GM12878 (cell line): ENCODE measurements at regions not wholly inside any gene's neighbourhood (a gene's known extent, or its start where the extent isn't known, plus 50 kb on each side); places are given as distances from the start of the nearest gene placed in this dataset.

ENCODE experiments used
- ATAC-seq: fragments of 200-7000 bp; cut with Tn5 transposase; 3 replicates; pipeline ENCODE4 v1.9.1; 2020; ENCODE audit warnings: mild to moderate bottlenecking, moderate library complexity
- BruUV-seq: library from RNA; stranded (reverse); fragments of 400-500 nt; replicated peaks from 2 replicates; lab custom pipeline; 2021; lab: Mats Ljungman, UMichigan
- CTCF ChIA-PET: fragments of 300-600 bp; sonication (Branson Sonifier 250); formaldehyde crosslinking; extraction: SDS; loops from one replicate; lab custom pipeline; 2021; ENCODE audit warnings: inconsistent platforms; lab: Yijun Ruan, JAX
- POLR2A ChIA-PET: fragments of 350-600 bp; formaldehyde crosslinking; extraction: SDS; loops from one replicate; lab custom pipeline; 2021; ENCODE audit warnings: inconsistent platforms; lab: Charles Lee
- RAD21 ChIA-PET: fragments of 300-600 bp; sonication (Branson Sonifier 250); formaldehyde crosslinking; loops from one replicate; lab custom pipeline; 2023; ENCODE audit warnings: antibody characterized with exemption; ENCODE audit not compliant: unreplicated experiment; lab: Charles Lee
- SMC1A ChIA-PET: fragments of 300-600 bp; sonication (Branson Sonifier 250); formaldehyde crosslinking; loops from one replicate; lab custom pipeline; 2023; ENCODE audit not compliant: unreplicated experiment, uncharacterized antibody; lab: Charles Lee
- DNase-seq: peaks from one replicate; pipeline ENCODE4 v3.0.0-alpha.2; 2011; ENCODE audit warnings: low read depth, low spot score
- FAIRE-seq: peaks from 3 replicates; lab custom pipeline; 2011; peaks lifted over from hg19 to GRCh38; lab: Jason Lieb, UNC
- H2AFZ ChIP-seq: 2 replicates; pipeline ENCODE4 v1.6.0; 2011; ENCODE audit warnings: low read depth, low read length, control low read depth; ENCODE audit not compliant: control insufficient read depth
- H3K27ac ChIP-seq: 2 replicates; pipeline ENCODE4 v1.5.1; 2011; ENCODE audit warnings: control low read depth; ENCODE audit not compliant: control insufficient read depth, insufficient read depth
- H3K27me3 ChIP-seq, 2 experiments: replicated peaks in 1 of 2; 2 replicates each; pipeline versions ENCODE4 v1.6.0 to v1.6.1; 2011; ENCODE audit warnings: low read length in 1 of 2; ENCODE audit not compliant: control insufficient read depth in 2 of 2, insufficient read depth in 2 of 2
- H3K36me3 ChIP-seq, 2 experiments: 2 replicates each; pipeline ENCODE4 v1.5.1; 2011; ENCODE audit warnings: low read length in 1 of 2; ENCODE audit not compliant: control insufficient read depth in 2 of 2, insufficient read depth in 2 of 2
- H3K4me1 ChIP-seq: 2 replicates; pipeline ENCODE4 v1.6.1; 2011; ENCODE audit warnings: mild to moderate bottlenecking, low read length, moderate library complexity, mixed read lengths; ENCODE audit not compliant: control insufficient read depth, insufficient read depth
- H3K4me2 ChIP-seq: 2 replicates; pipeline ENCODE4 v1.6.0; 2011; ENCODE audit warnings: control low read depth; ENCODE audit not compliant: control insufficient read depth, insufficient read depth
- H3K4me3 ChIP-seq: fragments of 200-600 bp; sonication (generic); 2 replicates; pipeline ENCODE4 v1.5.1; 2016
- H3K79me2 ChIP-seq: 2 replicates; pipeline ENCODE4 v1.6.0; 2011; ENCODE audit warnings: low read length; ENCODE audit not compliant: control insufficient read depth, insufficient read depth
- H3K9ac ChIP-seq: 2 replicates; pipeline ENCODE4 v1.8.0; 2011; ENCODE audit warnings: low read length, control low read depth, mixed read lengths; ENCODE audit not compliant: control insufficient read depth, insufficient read depth
- H3K9me3 ChIP-seq: replicated peaks from 3 replicates; pipeline ENCODE4 v1.5.1; 2011; ENCODE audit warnings: mild to moderate bottlenecking, low read length; ENCODE audit not compliant: control insufficient read depth, insufficient read depth
- H4K20me1 ChIP-seq: 2 replicates; pipeline ENCODE4 v1.6.0; 2011; ENCODE audit not compliant: control insufficient read depth, insufficient read depth
- BCL11A ChIP-seq: IDR thresholded peaks from 2 replicates; pipeline ENCODE4 v1.6.1; 2011; ENCODE audit warnings: low read depth, low read length
- CHD1 ChIP-seq: IDR thresholded peaks from 2 replicates; pipeline ENCODE4 v1.6.1; 2012; ENCODE audit warnings: low read depth, low read length, improper control_type of control experiment
- ETV6 ChIP-seq, 2 experiments: fragments of 450-650 bp in 1 of 2; IDR thresholded peaks in 1 of 2; conservative IDR thresholded peaks in 1 of 2; 2 replicates each; pipeline ENCODE4 v1.6.1; 2014; ENCODE audit warnings: antibody characterized with exemption in 1 of 2, borderline replicate concordance in 1 of 2, low read depth in 1 of 2, mild to moderate bottlenecking in 1 of 2, moderate library complexity in 1 of 2
- YY1 ChIP-seq: IDR thresholded peaks from 2 replicates; pipeline ENCODE4 v1.6.1; 2011; ENCODE audit warnings: low read depth, mild to moderate bottlenecking, low read length
- ZNF622 ChIP-seq: fragments of 450-650 bp; IDR thresholded peaks from 2 replicates; pipeline ENCODE4 v1.6.1; 2017; ENCODE audit warnings: mild to moderate bottlenecking, inconsistent platforms
- WGBS: methylation state at CpG from one replicate; pipeline ENCODE4 v1.1.6; 2016; ENCODE audit warnings: low lambda C conversion rate; ENCODE audit not compliant: insufficient replicate concordance, insufficient coverage; ENCODE audit errors: missing lambda C conversion rate; 5-methylcytosine and 5-hydroxymethylcytosine counted together
- in situ Hi-C: fragments of 300-500 bp; cut with MboI; formaldehyde crosslinking; loops from 9 replicates; pipeline ENCODE4 v1.14.3; 2018; ENCODE audit warnings: mixed read lengths
- intact Hi-C: fragments of 100-400 bp; cut with micrococcal nuclease; formaldehyde crosslinking; loops from one replicate; pipeline ENCODE4 v1.14.2; 2022; ENCODE audit not compliant: unreplicated experiment
- TF ChIP-seq, protein P1 (sequence below): fragments of 450-650 bp; IDR thresholded peaks from 2 replicates; pipeline ENCODE4 v1.6.1; 2016; ENCODE audit warnings: mild to moderate bottlenecking, moderate library complexity, borderline replicate concordance
- TF ChIP-seq, protein P2 (sequence below): IDR thresholded peaks from 2 replicates; pipeline ENCODE4 v1.6.1; 2012; ENCODE audit warnings: low read depth, low read length, improper control_type of control experiment
- TF ChIP-seq, protein P3 (sequence below): fragments of 450-650 bp; IDR thresholded peaks from 2 replicates; pipeline ENCODE4 v1.6.1; 2017; ENCODE audit warnings: mild to moderate bottlenecking, low read depth, inconsistent platforms; ENCODE audit not compliant: poor library complexity, severe bottlenecking
- TF ChIP-seq, protein P4 (sequence below): IDR thresholded peaks from 2 replicates; pipeline ENCODE4 v1.6.1; 2012; ENCODE audit warnings: low read depth, low read length, improper control_type of control experiment
- TF ChIP-seq, protein P5 (sequence below): fragments of 450-650 bp; IDR thresholded peaks from 2 replicates; pipeline ENCODE4 v1.6.1; 2014; ENCODE audit warnings: mild to moderate bottlenecking

DNA sequence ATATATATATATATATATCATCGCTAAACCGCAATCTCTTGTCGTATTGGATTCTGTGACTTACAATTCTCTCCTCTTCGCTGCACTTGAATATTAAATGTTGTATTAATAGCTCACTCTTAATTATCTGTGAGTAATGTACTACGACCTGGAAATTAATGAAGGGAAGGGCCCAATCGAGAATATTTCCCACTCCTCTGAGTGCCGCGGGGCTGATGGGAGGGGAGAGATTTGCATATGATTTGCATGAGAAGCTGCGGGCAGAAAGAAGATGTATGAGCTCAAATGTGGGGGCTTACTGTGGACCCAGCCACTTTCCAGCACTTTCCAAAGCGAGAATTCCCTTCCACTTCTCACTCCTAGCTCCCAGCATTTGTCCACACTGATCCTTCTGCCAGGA is 141.2 kb downstream of the MN1 start (continued):
- TF ChIP-seq, protein P1, sequence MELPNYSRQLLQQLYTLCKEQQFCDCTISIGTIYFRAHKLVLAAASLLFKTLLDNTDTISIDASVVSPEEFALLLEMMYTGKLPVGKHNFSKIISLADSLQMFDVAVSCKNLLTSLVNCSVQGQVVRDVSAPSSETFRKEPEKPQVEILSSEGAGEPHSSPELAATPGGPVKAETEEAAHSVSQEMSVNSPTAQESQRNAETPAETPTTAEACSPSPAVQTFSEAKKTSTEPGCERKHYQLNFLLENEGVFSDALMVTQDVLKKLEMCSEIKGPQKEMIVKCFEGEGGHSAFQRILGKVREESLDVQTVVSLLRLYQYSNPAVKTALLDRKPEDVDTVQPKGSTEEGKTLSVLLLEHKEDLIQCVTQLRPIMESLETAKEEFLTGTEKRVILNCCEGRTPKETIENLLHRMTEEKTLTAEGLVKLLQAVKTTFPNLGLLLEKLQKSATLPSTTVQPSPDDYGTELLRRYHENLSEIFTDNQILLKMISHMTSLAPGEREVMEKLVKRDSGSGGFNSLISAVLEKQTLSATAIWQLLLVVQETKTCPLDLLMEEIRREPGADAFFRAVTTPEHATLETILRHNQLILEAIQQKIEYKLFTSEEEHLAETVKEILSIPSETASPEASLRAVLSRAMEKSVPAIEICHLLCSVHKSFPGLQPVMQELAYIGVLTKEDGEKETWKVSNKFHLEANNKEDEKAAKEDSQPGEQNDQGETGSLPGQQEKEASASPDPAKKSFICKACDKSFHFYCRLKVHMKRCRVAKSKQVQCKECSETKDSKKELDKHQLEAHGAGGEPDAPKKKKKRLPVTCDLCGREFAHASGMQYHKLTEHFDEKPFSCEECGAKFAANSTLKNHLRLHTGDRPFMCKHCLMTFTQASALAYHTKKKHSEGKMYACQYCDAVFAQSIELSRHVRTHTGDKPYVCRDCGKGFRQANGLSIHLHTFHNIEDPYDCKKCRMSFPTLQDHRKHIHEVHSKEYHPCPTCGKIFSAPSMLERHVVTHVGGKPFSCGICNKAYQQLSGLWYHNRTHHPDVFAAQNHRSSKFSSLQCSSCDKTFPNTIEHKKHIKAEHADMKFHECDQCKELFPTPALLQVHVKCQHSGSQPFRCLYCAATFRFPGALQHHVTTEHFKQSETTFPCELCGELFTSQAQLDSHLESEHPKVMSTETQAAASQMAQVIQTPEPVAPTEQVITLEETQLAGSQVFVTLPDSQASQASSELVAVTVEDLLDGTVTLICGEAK: no peak
- TF ChIP-seq, protein P2, sequence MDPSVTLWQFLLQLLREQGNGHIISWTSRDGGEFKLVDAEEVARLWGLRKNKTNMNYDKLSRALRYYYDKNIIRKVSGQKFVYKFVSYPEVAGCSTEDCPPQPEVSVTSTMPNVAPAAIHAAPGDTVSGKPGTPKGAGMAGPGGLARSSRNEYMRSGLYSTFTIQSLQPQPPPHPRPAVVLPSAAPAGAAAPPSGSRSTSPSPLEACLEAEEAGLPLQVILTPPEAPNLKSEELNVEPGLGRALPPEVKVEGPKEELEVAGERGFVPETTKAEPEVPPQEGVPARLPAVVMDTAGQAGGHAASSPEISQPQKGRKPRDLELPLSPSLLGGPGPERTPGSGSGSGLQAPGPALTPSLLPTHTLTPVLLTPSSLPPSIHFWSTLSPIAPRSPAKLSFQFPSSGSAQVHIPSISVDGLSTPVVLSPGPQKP: no peak
- no peak for TF ChIP-seq CHD1
- no peak for TF ChIP-seq ETV6 (conservative IDR thresholded peaks at IDR 0.05 in 1 of 2, IDR thresholded peaks at IDR 0.05 in 1 of 2; ENCODE audit: borderline replicate concordance in 1 of 2, low read depth in 1 of 2)
- TF ChIP-seq, all 136 proteins: peak for 0

DNA sequence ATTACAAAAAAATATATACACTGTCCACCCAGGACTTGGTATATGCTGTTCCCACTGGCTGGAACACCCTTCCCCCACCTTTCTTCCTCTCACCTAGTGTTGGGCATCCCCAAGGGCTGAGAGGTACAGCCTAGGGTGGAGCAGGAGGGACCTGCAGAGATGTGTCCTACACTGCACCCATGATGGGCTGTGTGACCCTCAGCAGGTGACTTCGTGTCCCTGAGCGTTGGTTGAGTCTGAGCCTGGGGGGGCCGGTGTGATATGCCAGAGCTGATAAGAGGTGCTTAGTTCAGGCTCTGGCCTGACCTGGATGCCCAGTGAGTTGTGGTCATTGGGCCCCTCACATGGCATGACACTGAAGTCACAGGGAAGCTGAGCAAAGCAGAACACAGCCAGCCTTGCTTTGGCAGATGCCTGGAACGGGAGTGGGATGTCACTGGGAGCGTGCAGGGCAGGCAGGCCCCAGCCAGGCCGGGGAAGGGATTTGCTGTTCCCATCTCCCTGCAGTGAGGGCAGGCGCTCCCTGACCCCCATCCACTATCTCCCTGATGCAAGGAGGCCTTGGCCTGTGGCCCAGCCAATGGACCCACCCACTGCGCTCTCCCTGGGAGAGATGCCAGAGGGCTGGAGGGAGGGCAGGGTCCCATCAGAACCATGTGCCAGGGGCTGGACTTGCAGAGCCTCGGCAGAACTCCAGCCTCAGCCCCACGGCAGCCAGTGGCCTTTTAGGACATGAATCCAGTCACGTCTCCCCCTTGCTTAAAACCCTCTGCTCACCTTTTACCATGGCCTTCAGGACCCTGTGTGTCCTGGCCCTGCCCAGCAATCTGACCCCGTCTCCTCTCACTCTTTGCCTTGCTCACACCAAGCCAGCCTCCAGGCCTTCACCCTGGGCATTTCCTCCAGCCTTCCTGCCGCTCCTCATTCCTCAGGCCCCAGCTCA is 138.9 kb downstream of the MN1 start:
- Histone ChIP-seq H3K4me1 (no peaks in the 10 kb centered on the region), H3K36me3 (no peaks in the 10 kb centered on the region), H3K9me3 (no peaks in the 10 kb centered on the region; the same call in 2 of the 3 replicates), H4K20me1 (no peaks in the 10 kb centered on the region), H2AFZ (no peak overlapping the region), H3K79me2 (no peaks in the 10 kb centered on the region), H3K27ac (no peak overlapping the region), H3K27me3 (no peaks in the 10 kb centered on the region), H3K9ac (no peak overlapping the region), H3K4me3 (no peak overlapping the region), H3K4me2 (no peak overlapping the region)
- FAIRE-seq (no peak), ATAC-seq (no peak), DNase-seq (no peak)
- POLR2A ChIA-PET: no interaction called here
- intact Hi-C loops (no loop called here), in situ Hi-C loops (no loop called here)
- CTCF ChIA-PET: no interaction called here
- no TSS peak for BruUV-seq
- 11% methylated on average over 13 of the region's 13 CpGs for WGBS
- RAD21 ChIA-PET: no interaction called here
- no peak for TF ChIP-seq YY1
- TF ChIP-seq, protein P3, sequence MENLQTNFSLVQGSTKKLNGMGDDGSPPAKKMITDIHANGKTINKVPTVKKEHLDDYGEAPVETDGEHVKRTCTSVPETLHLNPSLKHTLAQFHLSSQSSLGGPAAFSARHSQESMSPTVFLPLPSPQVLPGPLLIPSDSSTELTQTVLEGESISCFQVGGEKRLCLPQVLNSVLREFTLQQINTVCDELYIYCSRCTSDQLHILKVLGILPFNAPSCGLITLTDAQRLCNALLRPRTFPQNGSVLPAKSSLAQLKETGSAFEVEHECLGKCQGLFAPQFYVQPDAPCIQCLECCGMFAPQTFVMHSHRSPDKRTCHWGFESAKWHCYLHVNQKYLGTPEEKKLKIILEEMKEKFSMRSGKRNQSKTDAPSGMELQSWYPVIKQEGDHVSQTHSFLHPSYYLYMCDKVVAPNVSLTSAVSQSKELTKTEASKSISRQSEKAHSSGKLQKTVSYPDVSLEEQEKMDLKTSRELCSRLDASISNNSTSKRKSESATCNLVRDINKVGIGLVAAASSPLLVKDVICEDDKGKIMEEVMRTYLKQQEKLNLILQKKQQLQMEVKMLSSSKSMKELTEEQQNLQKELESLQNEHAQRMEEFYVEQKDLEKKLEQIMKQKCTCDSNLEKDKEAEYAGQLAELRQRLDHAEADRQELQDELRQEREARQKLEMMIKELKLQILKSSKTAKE: no peak
- TF ChIP-seq ZNF622: no peak
- no peak for TF ChIP-seq BCL11A
- TF ChIP-seq, protein P4, sequence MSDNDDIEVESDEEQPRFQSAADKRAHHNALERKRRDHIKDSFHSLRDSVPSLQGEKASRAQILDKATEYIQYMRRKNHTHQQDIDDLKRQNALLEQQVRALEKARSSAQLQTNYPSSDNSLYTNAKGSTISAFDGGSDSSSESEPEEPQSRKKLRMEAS: no peak
- TF ChIP-seq, protein P5, sequence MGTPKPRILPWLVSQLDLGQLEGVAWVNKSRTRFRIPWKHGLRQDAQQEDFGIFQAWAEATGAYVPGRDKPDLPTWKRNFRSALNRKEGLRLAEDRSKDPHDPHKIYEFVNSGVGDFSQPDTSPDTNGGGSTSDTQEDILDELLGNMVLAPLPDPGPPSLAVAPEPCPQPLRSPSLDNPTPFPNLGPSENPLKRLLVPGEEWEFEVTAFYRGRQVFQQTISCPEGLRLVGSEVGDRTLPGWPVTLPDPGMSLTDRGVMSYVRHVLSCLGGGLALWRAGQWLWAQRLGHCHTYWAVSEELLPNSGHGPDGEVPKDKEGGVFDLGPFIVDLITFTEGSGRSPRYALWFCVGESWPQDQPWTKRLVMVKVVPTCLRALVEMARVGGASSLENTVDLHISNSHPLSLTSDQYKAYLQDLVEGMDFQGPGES: no peak
- SMC1A ChIA-PET: no interaction called here
